Stimulated activated CD4-positive, alpha-beta T cell treated with anti-CD3 and anti-CD28 coated beads, TNF-alpha, amount 100 ng/mL, for 48 hours (primary cell): ENCODE measurements at regions not wholly inside any gene's neighbourhood (a gene's known extent, or its start where the extent isn't known, plus 50 kb on each side); places are given as distances from the start of the nearest gene placed in this dataset.
A peak's percentile ranks its signal among the peaks of the same experiment; 100 is the strongest.

Experiments
- DNase-seq, 3 donors: peaks; one replicate each; pipeline ENCODE4 v3.0.0-alpha.2; 2020; ENCODE audit warnings: low read depth in 3 of 3

- DNase-seq = no peak
Measured at GRCh38 chr6:145017051-145017450, 718.3 kb downstream of the EPM2A start.

GRCh38 chr6:145017516-145017915, 717.8 kb downstream of the EPM2A start:
- DNase-seq = no peak

GRCh38 chr6:145018027-145018426, 717.3 kb downstream of the EPM2A start:
- DNase-seq = no peak

- DNase-seq = no peak
Measured at GRCh38 chr6:145020114-145020513, 715.2 kb downstream of the EPM2A start.

- DNase-seq = no peak
Measured at GRCh38 chr6:145020543-145020942, 714.8 kb downstream of the EPM2A start.

GRCh38 chr6:145022199-145022796, 713.0 kb downstream of the EPM2A start:
- DNase-seq = no peak

GRCh38 chr6:145023116-145023726, 712.1 kb downstream of the EPM2A start:
- no peak for DNase-seq

GRCh38 chr6:145025488-145025887, 709.8 kb downstream of the EPM2A start:
- no peak for DNase-seq

GRCh38 chr6:145026267-145026679, 709.0 kb downstream of the EPM2A start:
- no peak for DNase-seq

GRCh38 chr6:145028144-145028818, 707.0 kb downstream of the EPM2A start:
- peak in 1 of 3 donors; percentile 6 for DNase-seq

- no peak for DNase-seq
Measured at GRCh38 chr6:145031001-145031400, 704.3 kb downstream of the EPM2A start.

GRCh38 chr6:145031962-145032361, 703.4 kb downstream of the EPM2A start:
- no peak for DNase-seq

- no peak for DNase-seq
Measured at GRCh38 chr6:145032562-145033145, 702.7 kb downstream of the EPM2A start.

GRCh38 chr6:145034664-145035063, 700.7 kb downstream of the EPM2A start:
- DNase-seq = no peak

GRCh38 chr6:145036236-145036635, 699.1 kb downstream of the EPM2A start:
- DNase-seq = no peak

GRCh38 chr6:145036848-145037567, 698.3 kb downstream of the EPM2A start:
- no peak for DNase-seq

GRCh38 chr6:145042559-145042958, 692.8 kb downstream of the EPM2A start:
- no peak for DNase-seq

GRCh38 chr6:145043926-145044500, 691.3 kb downstream of the EPM2A start:
- no peak for DNase-seq

GRCh38 chr6:145044641-145045246, 690.6 kb downstream of the EPM2A start:
- no peak for DNase-seq

- no peak for DNase-seq
Measured at GRCh38 chr6:145045582-145045981, 689.7 kb downstream of the EPM2A start.

- no peak for DNase-seq
Measured at GRCh38 chr6:145047891-145048290, 687.4 kb downstream of the EPM2A start.
